ENCODE measurements at regions not wholly inside any gene's neighbourhood (a gene's known extent, or its start where the extent isn't known, plus 50 kb on each side); places are given as distances from the start of the nearest gene placed in this dataset.

GRCh38 chr1:55512466-55512865 lies 297.3 kb upstream of the USP24 start:
- Histone ChIP-seq H3K36me3 (replicated peaks; ENCODE audit: low read depth, low read length) (no peaks in the 10 kb centered on the region), H3K4me2 (ENCODE audit: low read length) (no peak overlapping the region), H4K20me1 (ENCODE audit: insufficient read depth, low read length) (no peaks in the 10 kb centered on the region), H3K4me3 (ENCODE audit: low read length) (no peak overlapping the region), H3K27ac (ENCODE audit: low read length) (no peak overlapping the region), H2AFZ (ENCODE audit: low read depth, low read length) (no peak overlapping the region), H3K4me1 (ENCODE audit: low read length) (no peaks in the 10 kb centered on the region), H3K79me2 (ENCODE audit: low read length) (no peaks in the 10 kb centered on the region), H3K27me3 (ENCODE audit: low read depth, low read length) (no peaks in the 10 kb centered on the region; the same call in 1 of the 2 replicates), H3K9me3 (ENCODE audit: insufficient read depth, low read length) (no peaks in the 10 kb centered on the region), H3K9ac (ENCODE audit: low read length) (no peak overlapping the region)
- no peak for TF ChIP-seq CTCF (IDR thresholded peaks at IDR 0.05; ENCODE audit: low read depth, low read length)
- TF ChIP-seq EZH2phosphoT487 (IDR thresholded peaks at IDR 0.05; ENCODE audit: low read depth): no peak

GRCh38 chr1:55507578-55507931 lies 292.4 kb upstream of the USP24 start:
- H3K4me2 ChIP-seq (ENCODE audit: low read length): no peak overlapping the region
- no peak overlapping the region for H3K9ac ChIP-seq (ENCODE audit: low read length)
- TF ChIP-seq CTCF (IDR thresholded peaks at IDR 0.05; ENCODE audit: low read depth, low read length) (no peak), EZH2phosphoT487 (IDR thresholded peaks at IDR 0.05; ENCODE audit: low read depth) (no peak)
- no peak overlapping the region for H3K4me3 ChIP-seq (ENCODE audit: low read length)
- H3K4me1 ChIP-seq (ENCODE audit: low read length): no peaks in the 10 kb centered on the region
- no peaks in the 10 kb centered on the region for H3K79me2 ChIP-seq (ENCODE audit: low read length)
- H4K20me1 ChIP-seq (ENCODE audit: insufficient read depth, low read length): no peaks in the 10 kb centered on the region
- no peaks in the 10 kb centered on the region for H3K36me3 ChIP-seq (replicated peaks; ENCODE audit: low read depth, low read length)
- H2AFZ ChIP-seq (ENCODE audit: low read depth, low read length): no peak overlapping the region
- peaks cover 4% of the 10 kb centered on the region for H3K27me3 ChIP-seq (ENCODE audit: low read depth, low read length)
- no peak overlapping the region for H3K27ac ChIP-seq (ENCODE audit: low read length)
- no peaks in the 10 kb centered on the region for H3K9me3 ChIP-seq (ENCODE audit: insufficient read depth, low read length)

- Histone ChIP-seq H3K79me2 (ENCODE audit: low read length) (no peaks in the 10 kb centered on the region), H3K4me2 (ENCODE audit: low read length) (no peak overlapping the region), H3K9me3 (ENCODE audit: insufficient read depth, low read length) (no peaks in the 10 kb centered on the region), H3K9ac (ENCODE audit: low read length) (no peak overlapping the region), H3K27me3 (ENCODE audit: low read depth, low read length) (peaks cover 4% of the 10 kb centered on the region), H3K4me3 (ENCODE audit: low read length) (no peak overlapping the region), H3K4me1 (ENCODE audit: low read length) (no peaks in the 10 kb centered on the region), H3K36me3 (replicated peaks; ENCODE audit: low read depth, low read length) (no peaks in the 10 kb centered on the region), H3K27ac (ENCODE audit: low read length) (no peak overlapping the region), H4K20me1 (ENCODE audit: insufficient read depth, low read length) (no peaks in the 10 kb centered on the region), H2AFZ (ENCODE audit: low read depth, low read length) (no peak overlapping the region)
- no peak for TF ChIP-seq EZH2phosphoT487 (IDR thresholded peaks at IDR 0.05; ENCODE audit: low read depth)
Observed at GRCh38 chr1:55506740-55507577, 291.8 kb upstream of the USP24 start.

- Histone ChIP-seq H3K36me3 (replicated peaks; ENCODE audit: low read depth, low read length) (no peaks in the 10 kb centered on the region), H3K79me2 (ENCODE audit: low read length) (no peaks in the 10 kb centered on the region), H3K27me3 (ENCODE audit: low read depth, low read length) (peaks cover 4% of the 10 kb centered on the region), H4K20me1 (ENCODE audit: insufficient read depth, low read length) (no peaks in the 10 kb centered on the region), H3K9me3 (ENCODE audit: insufficient read depth, low read length) (no peaks in the 10 kb centered on the region), H3K4me2 (ENCODE audit: low read length) (no peak overlapping the region), H3K4me1 (ENCODE audit: low read length) (no peaks in the 10 kb centered on the region), H2AFZ (ENCODE audit: low read depth, low read length) (no peak overlapping the region), H3K27ac (ENCODE audit: low read length) (no peak overlapping the region), H3K4me3 (ENCODE audit: low read length) (no peak overlapping the region), H3K9ac (ENCODE audit: low read length) (no peak overlapping the region)
- no peak for TF ChIP-seq CTCF (IDR thresholded peaks at IDR 0.05; ENCODE audit: low read depth, low read length)
- TF ChIP-seq EZH2phosphoT487 (IDR thresholded peaks at IDR 0.05; ENCODE audit: low read depth): no peak
Observed at GRCh38 chr1:55505326-55505725, 290.2 kb upstream of the USP24 start.

Data from OCI-LY3 (cell line).